Ectodermal cell (in vitro differentiated cells): ENCODE measurements at regions not wholly inside any gene's neighbourhood (a gene's known extent, or its start where the extent isn't known, plus 50 kb on each side); places are given as distances from the start of the nearest gene placed in this dataset.
"Not testable (repeated sequence)": the region's sequence is repeated elsewhere in the genome, so short reads cannot be mapped to it uniquely, and the experiment has no call there.

ENCODE experiments used
- H3K27ac ChIP-seq: 2 replicates; pipeline ENCODE4 v1.7.0; 2013; ENCODE audit warnings: mild to moderate bottlenecking, low read depth, low read length; ENCODE audit not compliant: insufficient read depth, poor library complexity, severe bottlenecking
- H3K27me3 ChIP-seq: 2 replicates; pipeline ENCODE4 v1.7.0; 2013; ENCODE audit warnings: mild to moderate bottlenecking, low read length; ENCODE audit not compliant: insufficient read depth, control insufficient read depth, poor library complexity, severe bottlenecking
- H3K36me3 ChIP-seq: one replicate; pipeline ENCODE4 v1.7.0; 2013; ENCODE audit warnings: low read length; ENCODE audit not compliant: control insufficient read depth, insufficient read depth
- H3K4me1 ChIP-seq: one replicate; pipeline ENCODE4 v1.7.0; 2013; ENCODE audit warnings: low read length; ENCODE audit not compliant: control insufficient read depth, insufficient read depth
- H3K4me3 ChIP-seq: 2 replicates; pipeline ENCODE4 v1.7.0; 2013; ENCODE audit warnings: low read depth, low read length, control low read depth; ENCODE audit not compliant: insufficient read depth
- H3K9me3 ChIP-seq: 2 replicates; pipeline ENCODE4 v1.7.0; 2013; ENCODE audit warnings: mild to moderate bottlenecking, low read length, moderate library complexity; ENCODE audit not compliant: control insufficient read depth
- WGBS, 2 experiments: methylation state at CpG; one replicate each; pipeline ENCODE4 v1.1.7; 2013; ENCODE audit warnings: missing lambda C conversion rate in 2 of 2; 5-methylcytosine and 5-hydroxymethylcytosine counted together

DNA sequence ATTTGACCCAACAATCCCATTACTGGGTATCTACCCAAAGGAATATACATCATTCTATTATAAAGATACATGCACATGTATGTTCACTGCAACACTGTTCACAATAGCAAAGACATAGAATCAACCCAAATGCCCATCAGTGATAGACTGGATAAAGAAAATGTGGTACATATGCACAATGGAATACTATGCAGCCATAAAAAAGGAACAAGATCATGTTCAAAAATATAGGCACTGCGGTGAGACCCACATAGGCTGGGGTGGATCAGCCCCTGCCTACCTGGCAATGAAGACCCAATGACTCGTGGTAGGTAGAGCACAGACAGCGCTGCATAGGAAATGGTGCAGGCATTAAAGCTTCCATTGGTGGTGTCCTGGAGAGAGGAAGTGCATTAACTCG, 88.6 kb upstream of the NFIL3 start:
- WGBS, 2 experiments, result 92 to 93% methylated on average over 4 of the region's 4 CpGs
- H3K9me3 ChIP-seq, H3K4me3 ChIP-seq, H3K4me1 ChIP-seq, H3K36me3 ChIP-seq, H3K27ac ChIP-seq, H3K27me3 ChIP-seq: not testable (repeated sequence)

DNA sequence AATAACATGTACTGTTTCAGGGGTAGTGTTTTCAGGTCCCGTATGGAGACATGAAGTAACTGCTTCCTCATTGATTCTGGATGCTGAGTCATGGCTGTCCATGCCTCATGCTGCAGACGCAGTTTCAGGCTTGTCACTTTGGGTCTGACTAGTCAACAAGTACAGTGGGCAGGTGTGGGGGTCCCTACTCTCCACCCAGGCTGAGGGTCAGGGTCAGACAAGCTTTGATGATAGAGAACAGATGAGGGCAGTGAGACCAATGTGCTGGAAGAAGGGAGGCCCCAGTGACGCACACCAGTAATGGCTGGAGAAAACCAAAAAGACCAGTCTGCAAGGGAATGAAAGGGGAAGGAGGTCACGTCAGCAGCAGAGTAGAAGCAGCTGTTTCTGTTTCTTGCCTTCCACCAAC, 80.0 kb upstream of the NFIL3 start:
- H3K9me3 ChIP-seq, result no peaks in the 10 kb centered on the region
- H3K4me1 ChIP-seq, result no peaks in the 10 kb centered on the region
- whole genome bisulfite sequencing, 2 experiments, result 92% methylated on average over 4 of the region's 4 CpGs
- no peak overlapping the region for H3K27ac ChIP-seq
- no peaks in the 10 kb centered on the region for H3K27me3 ChIP-seq
- no peaks in the 10 kb centered on the region for H3K36me3 ChIP-seq
- H3K4me3 ChIP-seq, result no peak overlapping the region

DNA sequence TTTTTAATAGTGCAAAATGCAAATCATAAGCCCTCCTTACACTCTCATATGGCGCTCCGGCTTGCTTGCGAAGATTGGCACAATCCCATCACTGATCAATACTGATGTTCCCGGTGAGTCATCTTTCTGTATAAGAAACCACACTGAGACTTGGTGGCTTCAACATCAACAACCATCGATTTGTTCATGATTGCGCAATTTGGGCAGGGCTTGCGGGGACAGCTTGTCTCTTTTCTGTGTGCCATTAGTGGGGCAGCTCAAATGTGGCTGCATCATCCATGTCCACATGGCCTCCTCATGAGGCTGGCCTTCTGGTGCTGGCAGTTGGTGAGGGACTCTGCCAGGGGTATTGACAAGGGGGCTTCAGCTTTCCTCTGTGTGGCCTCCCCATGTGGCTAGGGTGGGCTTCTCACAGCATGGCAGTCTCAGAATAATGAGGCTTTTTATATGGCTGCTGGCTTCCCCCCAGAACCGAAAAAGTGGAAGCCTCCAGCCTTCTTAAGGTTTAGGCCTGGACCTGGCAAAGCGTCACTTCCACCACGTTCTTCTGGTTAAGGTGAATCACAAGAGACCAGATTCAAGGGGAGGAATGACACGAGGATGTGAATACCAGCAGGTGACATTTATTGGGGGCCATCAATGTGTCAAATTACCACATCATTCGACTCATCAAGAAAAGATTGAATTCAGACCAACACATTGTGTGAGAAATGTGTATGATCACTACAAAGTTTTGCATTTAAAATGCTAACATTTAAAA, 79.5 kb upstream of the NFIL3 start:
- no peak overlapping the region for H3K27ac ChIP-seq
- no peaks in the 10 kb centered on the region for H3K27me3 ChIP-seq
- H3K36me3 ChIP-seq, result no peaks in the 10 kb centered on the region
- WGBS, 2 experiments, result 93 to 95% methylated on average over 12 of the region's 12 CpGs
- H3K4me3 ChIP-seq, result no peak overlapping the region
- H3K4me1 ChIP-seq, result no peaks in the 10 kb centered on the region
- no peaks in the 10 kb centered on the region for H3K9me3 ChIP-seq

DNA sequence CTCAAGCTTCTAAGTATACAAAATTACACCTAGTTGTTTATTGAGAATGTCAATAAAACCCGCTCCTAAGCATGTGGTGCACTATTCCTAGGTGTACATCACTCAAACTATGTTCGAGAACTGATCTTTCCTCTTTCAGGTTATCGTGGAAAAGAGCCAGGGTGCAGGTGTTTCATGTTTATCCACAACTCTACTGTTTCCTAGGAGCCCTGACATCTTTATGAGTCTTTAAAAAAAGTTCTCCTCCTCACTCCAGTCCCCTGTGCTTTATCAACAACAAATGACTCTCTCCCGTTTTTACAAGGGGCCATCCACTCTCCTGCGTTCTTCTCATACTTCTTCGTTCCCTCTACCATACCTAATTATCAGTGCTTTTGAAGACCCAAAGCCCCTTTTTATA, 78.8 kb upstream of the NFIL3 start:
- no peaks in the 10 kb centered on the region for H3K36me3 ChIP-seq
- H3K27ac ChIP-seq, result no peak overlapping the region
- H3K9me3 ChIP-seq, result no peaks in the 10 kb centered on the region
- no peaks in the 10 kb centered on the region for H3K4me1 ChIP-seq
- WGBS, 2 experiments, result 94 to 95% methylated on average over 6 of the region's 6 CpGs
- no peak overlapping the region for H3K4me3 ChIP-seq
- no peaks in the 10 kb centered on the region for H3K27me3 ChIP-seq

DNA sequence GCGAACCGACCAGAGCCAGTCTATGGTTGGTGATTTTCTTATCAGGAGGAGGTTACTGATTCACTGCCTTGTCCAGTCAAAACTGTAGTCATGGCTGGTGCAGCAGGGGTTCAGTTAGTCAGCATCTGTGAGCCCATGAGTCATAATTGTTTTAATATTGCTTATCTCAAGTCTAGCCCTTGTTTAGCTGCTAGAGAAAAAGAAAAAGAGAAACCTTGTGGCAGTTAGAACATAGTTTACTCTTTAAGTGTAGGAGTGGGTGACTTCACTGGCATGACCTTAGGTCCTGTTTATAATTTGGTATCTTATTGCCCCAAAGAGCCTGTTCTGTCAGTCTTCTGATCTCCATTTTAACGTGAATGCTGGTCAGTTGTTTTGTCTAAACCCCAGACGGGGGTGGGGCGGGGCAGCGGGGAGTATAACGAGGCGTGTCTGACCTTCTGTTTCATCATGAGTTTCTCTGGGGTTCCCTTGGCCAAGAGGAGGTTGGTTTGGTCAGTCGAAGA, 76.9 kb upstream of the NFIL3 start:
- Histone ChIP-seq H3K27ac (no peak overlapping the region), H3K27me3 (no peaks in the 10 kb centered on the region), H3K4me1 (peaks cover 4% of the 10 kb centered on the region), H3K4me3 (no peak overlapping the region), H3K36me3 (no peaks in the 10 kb centered on the region), H3K9me3 (no peaks in the 10 kb centered on the region)
- whole genome bisulfite sequencing, 2 experiments, result 81 to 88% methylated on average over 9 of the region's 9 CpGs

DNA sequence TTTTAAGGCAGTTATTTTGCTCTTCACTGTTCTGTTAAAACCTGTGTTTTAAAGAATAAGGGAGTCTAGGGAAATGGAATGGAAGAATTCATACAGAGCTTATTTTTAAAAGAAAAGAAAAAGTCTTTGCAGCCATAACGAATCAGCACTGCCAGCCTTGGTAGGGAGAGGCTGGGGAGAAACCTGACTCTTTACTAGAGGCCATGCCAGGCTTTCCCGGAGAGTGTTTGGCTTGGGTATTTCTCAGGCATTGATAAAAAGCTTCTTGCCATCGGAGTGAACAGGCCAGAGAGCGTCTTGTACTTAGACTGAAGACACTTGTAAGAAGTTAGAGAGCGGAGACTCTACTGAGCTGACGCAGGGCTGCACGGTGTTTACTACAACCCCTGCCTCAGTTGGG, 72.7 kb upstream of the NFIL3 start:
- Histone ChIP-seq H3K4me1 (peaks cover 4% of the 10 kb centered on the region), H3K4me3 (no peak overlapping the region), H3K36me3 (no peaks in the 10 kb centered on the region), H3K9me3 (no peaks in the 10 kb centered on the region), H3K27ac (no peak overlapping the region), H3K27me3 (no peaks in the 10 kb centered on the region)
- WGBS, 2 experiments, result 87 to 88% methylated on average over 7 of the region's 7 CpGs

DNA sequence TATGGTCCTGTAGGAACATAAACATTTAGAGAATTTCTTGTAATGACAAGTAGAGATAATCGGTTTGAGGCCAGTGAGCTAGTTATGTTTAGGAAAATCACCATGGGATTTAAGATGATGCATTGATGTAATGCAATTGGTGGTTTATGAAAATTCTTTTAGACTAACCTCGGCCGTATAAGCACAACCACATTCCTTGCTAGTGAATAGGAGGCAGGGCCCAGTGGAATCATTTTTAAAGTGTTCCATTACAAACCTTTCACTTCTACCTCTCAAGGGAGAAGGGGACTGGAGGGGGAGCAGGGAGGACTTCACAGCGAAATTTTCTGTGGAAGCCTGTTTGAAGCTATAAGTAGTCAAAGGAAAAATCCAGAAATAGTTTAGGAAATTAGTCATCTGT, 71.8 kb upstream of the NFIL3 start:
- 91 to 98% methylated on average over 4 of the region's 4 CpGs for WGBS, 2 experiments
- Histone ChIP-seq H3K9me3 (no peaks in the 10 kb centered on the region), H3K4me3 (no peak overlapping the region), H3K27me3 (no peaks in the 10 kb centered on the region), H3K27ac (no peak overlapping the region), H3K4me1 (peaks cover 4% of the 10 kb centered on the region), H3K36me3 (no peaks in the 10 kb centered on the region)

DNA sequence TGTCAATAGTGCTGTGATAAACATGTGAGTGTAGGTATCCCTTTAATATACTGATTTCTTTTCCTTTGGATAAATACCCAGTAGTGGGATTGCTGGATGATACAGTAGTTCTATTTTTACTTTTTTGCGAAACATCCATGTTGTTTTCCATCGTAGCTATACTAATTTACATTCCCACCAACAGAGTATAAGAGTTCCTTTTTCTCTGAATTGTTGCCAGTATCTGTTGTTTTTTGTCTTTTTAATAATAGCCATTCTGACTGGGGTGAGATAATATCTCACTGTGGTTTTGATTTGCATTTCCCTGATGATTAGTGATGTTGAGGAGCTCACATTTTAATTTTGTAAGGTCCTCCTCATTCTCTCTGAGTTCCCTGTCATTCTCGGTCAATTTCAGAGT, 71.1 kb upstream of the NFIL3 start:
- no peaks in the 10 kb centered on the region for H3K9me3 ChIP-seq
- H3K27ac ChIP-seq, result no peak overlapping the region
- peaks cover 4% of the 10 kb centered on the region for H3K4me1 ChIP-seq
- H3K4me3 ChIP-seq, result no peak overlapping the region
- no peaks in the 10 kb centered on the region for H3K36me3 ChIP-seq
- WGBS, 2 experiments, result 100% methylated on average over 1 of the region's 3 CpGs; no CpG with 5 or more reads in 1 of the 2 experiments
- no peaks in the 10 kb centered on the region for H3K27me3 ChIP-seq

DNA sequence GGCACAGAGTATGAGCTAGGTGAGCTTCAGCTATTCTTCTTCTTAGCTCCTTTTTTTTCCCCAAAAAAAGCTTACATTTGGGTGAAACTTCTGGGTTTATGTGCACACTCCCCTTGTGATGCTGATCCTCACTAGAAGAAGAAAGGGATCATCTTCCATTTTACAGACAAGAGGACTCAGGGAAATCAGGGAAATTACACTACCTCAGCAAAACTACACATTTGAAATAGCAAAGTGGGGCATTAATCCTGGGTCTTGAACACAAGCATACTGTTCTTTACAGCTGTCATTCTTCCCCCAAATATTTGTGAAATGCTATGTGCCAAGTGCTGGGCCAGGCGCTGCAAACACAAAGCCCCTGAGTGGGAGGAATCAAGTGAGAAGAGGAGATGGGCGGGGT, 68.6 kb upstream of the NFIL3 start:
- Histone ChIP-seq H3K9me3 (no peaks in the 10 kb centered on the region), H3K4me3 (no peak overlapping the region), H3K4me1 (peaks cover 2% of the 10 kb centered on the region), H3K27ac (no peak overlapping the region), H3K27me3 (no peaks in the 10 kb centered on the region), H3K36me3 (no peaks in the 10 kb centered on the region)
- 85 to 90% methylated on average over 2 of the region's 2 CpGs for WGBS, 2 experiments

DNA sequence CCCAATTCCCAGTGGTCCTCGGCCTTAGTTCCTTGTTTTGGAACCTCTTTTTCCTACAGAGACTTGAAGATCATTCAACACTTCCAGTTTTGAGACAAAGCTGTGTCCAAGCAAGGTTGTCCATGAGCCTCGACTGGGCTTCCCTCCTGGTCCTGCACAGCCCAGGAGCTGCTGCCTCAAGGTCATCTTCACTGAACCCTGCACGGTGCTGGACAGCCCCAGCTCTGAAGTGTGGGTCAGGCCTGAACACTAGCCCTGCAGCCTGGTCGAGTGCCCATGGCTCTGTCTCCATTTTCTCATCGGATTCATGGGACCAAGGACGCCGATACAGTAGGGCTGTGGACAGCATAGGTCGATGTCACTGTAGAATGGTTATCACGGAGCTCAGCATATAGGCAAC, 68.0 kb upstream of the NFIL3 start:
- H3K36me3 ChIP-seq, result no peaks in the 10 kb centered on the region
- no peak overlapping the region for H3K27ac ChIP-seq
- 93 to 96% methylated on average over 9 of the region's 9 CpGs for WGBS, 2 experiments
- no peaks in the 10 kb centered on the region for H3K9me3 ChIP-seq
- no peaks in the 10 kb centered on the region for H3K4me1 ChIP-seq
- H3K4me3 ChIP-seq, result no peak overlapping the region
- H3K27me3 ChIP-seq, result no peaks in the 10 kb centered on the region
